B cell (primary cell): ENCODE measurements at regions not wholly inside any gene's neighbourhood (a gene's known extent, or its start where the extent isn't known, plus 50 kb on each side); places are given as distances from the start of the nearest gene placed in this dataset.

Experiments
- ATAC-seq: fragments of 200-7000 bp; cut with Tn5 transposase; one replicate; pipeline ENCODE4 v1.10.0; 2021; ENCODE audit warnings: low read depth, mild to moderate bottlenecking, moderate number of reproducible peaks, moderate library complexity
- CTCF ChIA-PET: fragments of 350-600 bp; sonication (Branson Sonifier 250); formaldehyde crosslinking; loops from one replicate; lab custom pipeline; 2021; ENCODE audit warnings: antibody characterized with exemption, inconsistent platforms; lab: Charles Lee
- POLR2A ChIA-PET: fragments of 350-600 bp; sonication (Branson Sonifier 250); formaldehyde crosslinking; loops from one replicate; lab custom pipeline; 2021; ENCODE audit warnings: antibody characterized with exemption; lab: Charles Lee
- DNase-seq: peaks from one replicate; pipeline ENCODE4 v3.0.0; 2013
- H2AFZ ChIP-seq: 2 replicates; pipeline ENCODE4 v1.6.1; 2012; ENCODE audit warnings: mild to moderate bottlenecking, low read depth, low read length; ENCODE audit not compliant: insufficient read depth, poor library complexity, severe bottlenecking
- H3K27ac ChIP-seq, 2 donors: 1 replicate in 1 of 2; 2 replicates in 1 of 2; pipeline ENCODE4 v1.5.1; 2012 to 2013; ENCODE audit warnings: low read length in 2 of 2, mild to moderate bottlenecking in 2 of 2, moderate library complexity in 1 of 2
- H3K27me3 ChIP-seq, 4 experiments: fragments of 200-600 bp in 1 of 4; sonication (generic) in 1 of 4; replicated peaks in 1 of 4; 1 replicate in 2 of 4; 2 replicates in 2 of 4; pipeline versions ENCODE4 v1.6.1 to v1.7.0; 2013 to 2016; ENCODE audit warnings: low read length in 3 of 4, mild to moderate bottlenecking in 2 of 4, mixed read lengths in 1 of 4, moderate library complexity in 1 of 4; ENCODE audit not compliant: insufficient read depth in 4 of 4, control insufficient read depth in 3 of 4; ENCODE audit errors: control extremely low read depth in 1 of 4
- H3K36me3 ChIP-seq, 2 experiments: replicated peaks in 1 of 2; 1 replicate in 1 of 2; 2 replicates in 1 of 2; pipeline versions ENCODE4 v1.6.1 to v1.7.1; 2013; ENCODE audit warnings: low read length in 1 of 2; ENCODE audit not compliant: insufficient read depth in 2 of 2, control insufficient read depth in 1 of 2; ENCODE audit errors: control extremely low read depth in 1 of 2, extremely low read depth in 1 of 2
- H3K4me1 ChIP-seq, 2 donors: fragments of 200-600 bp in 1 of 2; sonication (generic) in 1 of 2; 1 replicate in 1 of 2; 2 replicates in 1 of 2; pipeline versions ENCODE4 v1.5.1 to v1.6.1; 2013 to 2017; ENCODE audit warnings: low read length in 2 of 2; ENCODE audit not compliant: control insufficient read depth in 2 of 2, insufficient read depth in 2 of 2
- H3K4me2 ChIP-seq: replicated peaks from 2 replicates; pipeline ENCODE3; 2012; ENCODE audit warnings: mild to moderate bottlenecking, low read depth, low read length; ENCODE audit not compliant: poor library complexity, severe bottlenecking
- H3K4me3 ChIP-seq, 5 experiments: fragments of 200-600 bp in 1 of 5; sonication (generic) in 1 of 5; 1 replicate in 3 of 5; 2 replicates in 2 of 5; pipeline versions ENCODE4 v1.5.1 to v1.7.0; 2011 to 2016; ENCODE audit warnings: low read length in 4 of 5, mild to moderate bottlenecking in 4 of 5, low read depth in 2 of 5, control low read depth in 1 of 5, moderate library complexity in 1 of 5; ENCODE audit not compliant: insufficient read depth in 1 of 5; ENCODE audit errors: control extremely low read depth in 1 of 5, extremely low read depth in 1 of 5
- H3K79me2 ChIP-seq: fragments of 200-600 bp; sonication (generic); one replicate; pipeline ENCODE4 v1.6.0; 2016; ENCODE audit warnings: low read length; ENCODE audit not compliant: control insufficient read depth, insufficient read depth
- H3K9ac ChIP-seq: fragments of 200-600 bp; sonication (generic); 2 replicates; pipeline ENCODE4 v1.6.1; 2017; ENCODE audit warnings: mild to moderate bottlenecking, low read length, moderate library complexity
- H3K9me3 ChIP-seq, 3 donors: one replicate each; pipeline versions ENCODE4 v1.6.1 to v1.7.1; 2013; ENCODE audit warnings: low read length in 2 of 3; ENCODE audit not compliant: control insufficient read depth in 2 of 3, insufficient read depth in 1 of 3; ENCODE audit errors: control extremely low read depth in 1 of 3
- H4K20me1 ChIP-seq: 2 replicates; pipeline ENCODE4 v1.6.0; 2012; ENCODE audit warnings: mild to moderate bottlenecking, low read length; ENCODE audit not compliant: insufficient read depth, control insufficient read depth, poor library complexity, severe bottlenecking
- H3K27ac Mint-ChIP-seq: one replicate; pipeline ENCODE4 v1.8.0; 2021; ENCODE audit warnings: mixed read lengths
- H3K27me3 Mint-ChIP-seq: one replicate; pipeline ENCODE4 v1.8.0; 2021; ENCODE audit warnings: mixed read lengths
- H3K4me1 Mint-ChIP-seq: one replicate; pipeline ENCODE4 v1.8.0; 2021; ENCODE audit warnings: mixed read lengths
- H3K4me3 Mint-ChIP-seq: one replicate; pipeline ENCODE4 v1.8.0; 2021; ENCODE audit warnings: mixed read lengths
- H3K9me3 Mint-ChIP-seq: one replicate; pipeline ENCODE4 v1.8.0; 2022; ENCODE audit warnings: mixed read lengths; ENCODE audit not compliant: insufficient read depth
- CTCF ChIP-seq: fragments of 200-600 bp; IDR thresholded peaks from one replicate; pipeline ENCODE4 v1.8.0; 2022; ENCODE audit warnings: antibody characterized with exemption, mild to moderate bottlenecking
- EZH2 ChIP-seq: IDR thresholded peaks from 2 replicates; pipeline ENCODE4 v1.6.1; 2012; ENCODE audit warnings: borderline replicate concordance, low read depth, mild to moderate bottlenecking, moderate library complexity, low read length; ENCODE audit not compliant: insufficient read depth, poor library complexity, severe bottlenecking
- WGBS: methylation state at CpG from one replicate; pipeline ENCODE4 v1.1.5; 2013; ENCODE audit warnings: missing lambda C conversion rate; ENCODE audit not compliant: insufficient coverage; 5-methylcytosine and 5-hydroxymethylcytosine counted together
- intact Hi-C: fragments of 100-400 bp; cut with micrococcal nuclease; formaldehyde crosslinking; loops from one replicate; pipeline ENCODE4 v1.10.0; 2022

GRCh38 chr4:151603377-151603776 is 157.4 kb downstream of the GATB start:
- CTCF ChIA-PET: no interaction called here
- intact Hi-C loops: no loop called here
- POLR2A ChIA-PET: no interaction called here

GRCh38 chr4:151604238-151604637 is 156.6 kb downstream of the GATB start:
- ChIA-PET POLR2A (no interaction called here), CTCF (no interaction called here)
- H3K9ac ChIP-seq: no peak overlapping the region
- intact Hi-C loops: no loop called here
- no peak overlapping the region for H2AFZ ChIP-seq
- H4K20me1 ChIP-seq: no peaks in the 10 kb centered on the region
- DNase-seq: no peak
- no peak overlapping the region for H3K4me3 ChIP-seq
- H3K4me1 ChIP-seq: no peaks in the 10 kb centered on the region
- peaks cover 0 to 8% (median under 1%) of the 10 kb centered on the region in 4 experiments for H3K27me3 ChIP-seq
- WGBS: 77% methylated on average over 4 of the region's 5 CpGs
- no peak overlapping the region for H3K27ac Mint-ChIP-seq
- ATAC-seq: no peak
- no peaks in the 10 kb centered on the region for H3K4me1 Mint-ChIP-seq
- no peak overlapping the region for H3K4me2 ChIP-seq
- no peaks in the 10 kb centered on the region for H3K9me3 ChIP-seq
- no peak overlapping the region for H3K27ac ChIP-seq
- H3K27me3 Mint-ChIP-seq: peaks cover 12% of the 10 kb centered on the region
- H3K9me3 Mint-ChIP-seq: no peaks in the 10 kb centered on the region
- no peak overlapping the region for H3K4me3 Mint-ChIP-seq
- no peak for TF ChIP-seq CTCF
- TF ChIP-seq EZH2: no peak
- no peaks in the 10 kb centered on the region for H3K36me3 ChIP-seq
- no peaks in the 10 kb centered on the region for H3K79me2 ChIP-seq

More at GRCh38 chr4:151603377-151603776, 157.4 kb downstream of the GATB start:
- Mint-ChIP-seq H3K27me3 (peaks cover 12% of the 10 kb centered on the region), H3K4me3 (no peak overlapping the region), H3K9me3 (no peaks in the 10 kb centered on the region), H3K27ac (no peak overlapping the region), H3K4me1 (no peaks in the 10 kb centered on the region)
- H4K20me1 ChIP-seq: no peaks in the 10 kb centered on the region
- DNase-seq (no peak), ATAC-seq (no peak)
- no peak overlapping the region for H3K4me2 ChIP-seq
- no peaks in the 10 kb centered on the region for H3K79me2 ChIP-seq
- no peak for TF ChIP-seq EZH2
- H3K4me3 ChIP-seq: no peak overlapping the region
- no peaks in the 10 kb centered on the region for H3K4me1 ChIP-seq
- peaks cover 0 to 8% (median 2%) of the 10 kb centered on the region in 4 experiments for H3K27me3 ChIP-seq
- no peaks in the 10 kb centered on the region for H3K9me3 ChIP-seq
- H2AFZ ChIP-seq: no peak overlapping the region
- no peak overlapping the region for H3K27ac ChIP-seq
- WGBS: 64% methylated on average over 2 of the region's 2 CpGs
- no peak overlapping the region for H3K9ac ChIP-seq
- H3K36me3 ChIP-seq: no peaks in the 10 kb centered on the region
